IMR-90 (cell line): ENCODE measurements at regions not wholly inside any gene's neighbourhood (a gene's known extent, or its start where the extent isn't known, plus 50 kb on each side); places are given as distances from the start of the nearest gene placed in this dataset.

Experiments
- ATAC-seq: fragments of 200-7000 bp; cut with Tn5 transposase; 2 replicates; pipeline ENCODE4 v1.9.1; 2020; ENCODE audit warnings: low read depth, mild to moderate bottlenecking, moderate library complexity
- BruUV-seq: library from RNA; stranded (reverse); fragments of 400-500 nt; replicated peaks from 2 replicates; lab custom pipeline; 2021; lab: Mats Ljungman, UMichigan
- CTCF ChIA-PET: fragments of 300-600 bp; formaldehyde crosslinking; extraction: SDS; loops from one replicate; lab custom pipeline; 2021; ENCODE audit warnings: antibody characterized with exemption; lab: Yijun Ruan, JAX
- POLR2A ChIA-PET: fragments of 300-600 bp; sonication (Branson Sonifier 250); formaldehyde crosslinking; loops from one replicate; lab custom pipeline; 2022; ENCODE audit warnings: antibody characterized with exemption; ENCODE audit not compliant: unreplicated experiment; lab: Charles Lee
- DNase-seq: peaks from one replicate; pipeline ENCODE4 v3.0.0; 2013
- H2AFZ ChIP-seq: replicated peaks from 2 replicates; pipeline ENCODE3; 2013; ENCODE audit warnings: low read length, mild to moderate bottlenecking; ENCODE audit not compliant: poor library complexity
- H2AK5ac ChIP-seq: 2 replicates; pipeline ENCODE4 v1.6.1; 2013; ENCODE audit warnings: low read depth, low read length, inconsistent platforms
- H2AK9ac ChIP-seq: replicated peaks from 2 replicates; pipeline ENCODE3; 2013; ENCODE audit warnings: mild to moderate bottlenecking, low read depth, low read length, moderate library complexity; ENCODE audit not compliant: poor library complexity
- H2BK120ac ChIP-seq: 2 replicates; pipeline ENCODE4 v1.6.1; 2013; ENCODE audit warnings: low read depth, low read length, inconsistent platforms
- H2BK15ac ChIP-seq: 3 replicates; pipeline ENCODE4 v1.6.1; 2013; ENCODE audit warnings: low read depth, low read length, inconsistent platforms
- H2BK20ac ChIP-seq: 2 replicates; pipeline ENCODE4 v1.6.1; 2013; ENCODE audit warnings: low read depth, mild to moderate bottlenecking, inconsistent platforms, low read length, moderate library complexity
- H2BK5ac ChIP-seq: 2 replicates; pipeline ENCODE4 v1.6.1; 2013; ENCODE audit warnings: mild to moderate bottlenecking, low read depth, low read length, inconsistent platforms; ENCODE audit not compliant: poor library complexity, severe bottlenecking
- H3K14ac ChIP-seq: replicated peaks from 2 replicates; pipeline ENCODE4 v1.6.1; 2013; ENCODE audit warnings: low read depth, low read length, inconsistent platforms
- H3K18ac ChIP-seq: 2 replicates; pipeline ENCODE4 v1.6.1; 2013; ENCODE audit warnings: low read depth, low read length, control low read depth
- H3K23ac ChIP-seq: 2 replicates; pipeline ENCODE4 v1.6.1; 2013; ENCODE audit warnings: low read depth, low read length, inconsistent platforms
- H3K27ac ChIP-seq: 2 replicates; pipeline ENCODE4 v1.5.1; 2013; ENCODE audit warnings: mild to moderate bottlenecking, control low read depth, low read length; ENCODE audit not compliant: insufficient read depth
- H3K27me3 ChIP-seq: 2 replicates; pipeline ENCODE4 v1.6.1; 2013; ENCODE audit warnings: low read length; ENCODE audit not compliant: control insufficient read depth, insufficient read depth
- H3K36me3 ChIP-seq: 2 replicates; pipeline ENCODE4 v1.6.1; 2013; ENCODE audit warnings: low read length, mixed read lengths; ENCODE audit not compliant: control insufficient read depth, insufficient read depth
- H3K4ac ChIP-seq: 2 replicates; pipeline ENCODE4 v1.6.1; 2013; ENCODE audit warnings: low read depth, low read length, inconsistent platforms
- H3K4me1 ChIP-seq: 2 replicates; pipeline ENCODE4 v1.6.1; 2013; ENCODE audit warnings: low read length, mixed read lengths; ENCODE audit not compliant: control insufficient read depth, insufficient read depth
- H3K4me2 ChIP-seq: 2 replicates; pipeline ENCODE4 v1.6.1; 2013; ENCODE audit warnings: low read depth, mild to moderate bottlenecking, control low read depth, low read length, moderate library complexity
- H3K4me3 ChIP-seq: 2 replicates; pipeline ENCODE4 v1.5.1; 2013; ENCODE audit warnings: low read depth, mild to moderate bottlenecking, control low read depth, low read length, moderate library complexity; ENCODE audit not compliant: insufficient read depth
- H3K56ac ChIP-seq: 2 replicates; pipeline ENCODE4 v1.6.1; 2013; ENCODE audit warnings: low read length, inconsistent platforms; ENCODE audit not compliant: insufficient read depth; ENCODE audit errors: extremely low read depth
- H3K79me1 ChIP-seq, 2 experiments: 2 replicates each; pipeline ENCODE4 v1.6.1; 2013; ENCODE audit warnings: low read length in 2 of 2, inconsistent platforms in 1 of 2, low read depth in 1 of 2
- H3K9ac ChIP-seq: 2 replicates; pipeline ENCODE4 v1.6.1; 2013; ENCODE audit warnings: low read depth, low read length, control low read depth
- H3K9me1 ChIP-seq: 2 replicates; pipeline ENCODE4 v1.6.1; 2013; ENCODE audit warnings: low read length, inconsistent platforms; ENCODE audit not compliant: insufficient read depth
- H3K9me3 ChIP-seq: 2 replicates; pipeline ENCODE4 v1.6.1; 2013; ENCODE audit warnings: low read length; ENCODE audit not compliant: control insufficient read depth, insufficient read depth
- H4K20me1 ChIP-seq: 2 replicates; pipeline ENCODE4 v1.6.1; 2013; ENCODE audit warnings: low read length, inconsistent platforms; ENCODE audit not compliant: insufficient read depth
- H4K5ac ChIP-seq: 2 replicates; pipeline ENCODE4 v1.6.1; 2013; ENCODE audit warnings: mild to moderate bottlenecking, low read depth, low read length, control low read depth
- H4K8ac ChIP-seq, 2 experiments: 2 replicates each; pipeline ENCODE4 v1.6.1; 2013; ENCODE audit warnings: low read depth in 2 of 2, low read length in 2 of 2, control low read depth in 1 of 2, inconsistent platforms in 1 of 2
- H4K91ac ChIP-seq: 2 replicates; pipeline ENCODE4 v1.6.1; 2013; ENCODE audit warnings: low read depth, low read length, inconsistent platforms; ENCODE audit not compliant: insufficient read depth
- MXI1 ChIP-seq: IDR thresholded peaks from 2 replicates; pipeline ENCODE4 v1.6.1; 2012; ENCODE audit warnings: low read depth, mild to moderate bottlenecking, low read length, moderate library complexity, borderline replicate concordance
- POLR2A ChIP-seq: IDR thresholded peaks from 2 replicates; pipeline ENCODE4 v1.6.1; 2012; ENCODE audit warnings: mild to moderate bottlenecking, low read depth, low read length
- RFX5 ChIP-seq: IDR thresholded peaks from 2 replicates; pipeline ENCODE4 v1.8.0; 2012; ENCODE audit warnings: low read depth, mild to moderate bottlenecking, low read length, moderate library complexity
- WGBS, 2 experiments: methylation state at CpG; one replicate each; pipeline versions ENCODE4 v1.1.5 to v1.1.7; 2013; ENCODE audit warnings: missing lambda C conversion rate in 2 of 2; ENCODE audit not compliant: insufficient read length in 1 of 2; ENCODE audit errors: extremely low coverage in 2 of 2; 5-methylcytosine and 5-hydroxymethylcytosine counted together
- dilution Hi-C: fragments of 300-500 bp; cut with HindIII; formaldehyde crosslinking; loops from one replicate; pipeline ENCODE4 v1.14.3; 2018; ENCODE audit warnings: low sequenced_read_pairs; ENCODE audit not compliant: unreplicated experiment
- in situ Hi-C: fragments of 300-500 bp; cut with MboI; formaldehyde crosslinking; loops from 3 replicates; pipeline ENCODE4 v1.14.3; 2019; ENCODE audit warnings: low sequenced_read_pairs, inconsistent platforms, mixed read lengths
- intact Hi-C: fragments of 100-400 bp; cut with micrococcal nuclease; formaldehyde crosslinking; loops from 2 replicates; pipeline ENCODE4 v1.10.0; 2022
- TF ChIP-seq, protein P1 (sequence below): fragments of 150-350 bp; IDR thresholded peaks from 2 replicates; pipeline ENCODE4 v1.6.1; 2016; ENCODE audit warnings: low read depth, mild to moderate bottlenecking, low read length, moderate library complexity, borderline replicate concordance
- TF ChIP-seq, protein P2 (sequence below): conservative IDR thresholded peaks from 2 replicates; pipeline ENCODE4 v1.5.1; 2012; ENCODE audit warnings: mild to moderate bottlenecking, low read depth, low read length, improper control_type of control experiment

DNA sequence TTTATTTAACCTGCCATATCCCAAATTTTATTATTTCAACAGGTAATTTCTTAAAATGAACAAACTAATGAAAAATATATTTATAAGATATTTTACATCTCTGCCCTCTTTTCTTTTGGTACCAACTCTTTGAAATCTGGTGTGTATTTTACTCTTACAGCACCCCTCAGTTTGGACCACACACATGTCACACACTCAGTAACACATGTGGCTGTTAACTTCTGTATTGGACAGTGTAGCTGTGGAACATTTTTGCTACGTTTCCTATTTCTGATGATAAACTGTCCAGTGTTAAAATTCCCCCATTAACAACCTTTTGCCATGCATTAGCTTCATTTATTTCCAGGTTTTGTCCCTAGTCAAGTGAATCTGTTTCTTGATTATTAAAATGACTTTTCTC lies 250.6 kb downstream of the NFKBIZ start:
- DNase-seq, result no peak
- Histone ChIP-seq H2BK120ac (no peak overlapping the region), H3K18ac (no peak overlapping the region), H3K9me3 (no peaks in the 10 kb centered on the region), H4K5ac (no peak overlapping the region), H3K56ac (no peak overlapping the region), H4K20me1 (no peaks in the 10 kb centered on the region), H2AK9ac (no peak overlapping the region), H3K36me3 (no peaks in the 10 kb centered on the region), H2AFZ (no peak overlapping the region), H3K27ac (no peak overlapping the region), H4K8ac (no peak overlapping the region), H3K23ac (no peak overlapping the region), H4K91ac (no peak overlapping the region), H3K4ac (no peak overlapping the region), H3K79me1 (no peaks in the 10 kb centered on the region), H2BK20ac (no peak overlapping the region), H3K14ac (no peak overlapping the region), H3K9ac (no peak overlapping the region), H3K27me3 (no peaks in the 10 kb centered on the region), H2BK15ac (no peak overlapping the region), H3K4me2 (no peak overlapping the region), H3K9me1 (no peaks in the 10 kb centered on the region), H3K4me3 (no peak overlapping the region), H2AK5ac (no peak overlapping the region), H3K4me1 (no peaks in the 10 kb centered on the region), H2BK5ac (no peak overlapping the region)
- no CpG with 5 or more reads among the region's 1 CpG for WGBS, 2 experiments
- dilution Hi-C loops (no loop called here), intact Hi-C loops (no loop called here), in situ Hi-C loops (no loop called here)
- TF ChIP-seq, protein P1, sequence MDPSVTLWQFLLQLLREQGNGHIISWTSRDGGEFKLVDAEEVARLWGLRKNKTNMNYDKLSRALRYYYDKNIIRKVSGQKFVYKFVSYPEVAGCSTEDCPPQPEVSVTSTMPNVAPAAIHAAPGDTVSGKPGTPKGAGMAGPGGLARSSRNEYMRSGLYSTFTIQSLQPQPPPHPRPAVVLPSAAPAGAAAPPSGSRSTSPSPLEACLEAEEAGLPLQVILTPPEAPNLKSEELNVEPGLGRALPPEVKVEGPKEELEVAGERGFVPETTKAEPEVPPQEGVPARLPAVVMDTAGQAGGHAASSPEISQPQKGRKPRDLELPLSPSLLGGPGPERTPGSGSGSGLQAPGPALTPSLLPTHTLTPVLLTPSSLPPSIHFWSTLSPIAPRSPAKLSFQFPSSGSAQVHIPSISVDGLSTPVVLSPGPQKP, result no peak
- TF ChIP-seq RFX5 (no peak), POLR2A (no peak), MXI1 (no peak)
- TF ChIP-seq, protein P2, sequence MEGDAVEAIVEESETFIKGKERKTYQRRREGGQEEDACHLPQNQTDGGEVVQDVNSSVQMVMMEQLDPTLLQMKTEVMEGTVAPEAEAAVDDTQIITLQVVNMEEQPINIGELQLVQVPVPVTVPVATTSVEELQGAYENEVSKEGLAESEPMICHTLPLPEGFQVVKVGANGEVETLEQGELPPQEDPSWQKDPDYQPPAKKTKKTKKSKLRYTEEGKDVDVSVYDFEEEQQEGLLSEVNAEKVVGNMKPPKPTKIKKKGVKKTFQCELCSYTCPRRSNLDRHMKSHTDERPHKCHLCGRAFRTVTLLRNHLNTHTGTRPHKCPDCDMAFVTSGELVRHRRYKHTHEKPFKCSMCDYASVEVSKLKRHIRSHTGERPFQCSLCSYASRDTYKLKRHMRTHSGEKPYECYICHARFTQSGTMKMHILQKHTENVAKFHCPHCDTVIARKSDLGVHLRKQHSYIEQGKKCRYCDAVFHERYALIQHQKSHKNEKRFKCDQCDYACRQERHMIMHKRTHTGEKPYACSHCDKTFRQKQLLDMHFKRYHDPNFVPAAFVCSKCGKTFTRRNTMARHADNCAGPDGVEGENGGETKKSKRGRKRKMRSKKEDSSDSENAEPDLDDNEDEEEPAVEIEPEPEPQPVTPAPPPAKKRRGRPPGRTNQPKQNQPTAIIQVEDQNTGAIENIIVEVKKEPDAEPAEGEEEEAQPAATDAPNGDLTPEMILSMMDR, result no peak
- ChIA-PET POLR2A (no interaction called here), CTCF (no interaction called here)
- no peak for ATAC-seq
- BruUV-seq, result no TSS peak
